D721Med (cell line): ENCODE measurements at regions not wholly inside any gene's neighbourhood (a gene's known extent, or its start where the extent isn't known, plus 50 kb on each side); places are given as distances from the start of the nearest gene placed in this dataset.

Source experiments
- DNase-seq: peaks from one replicate; pipeline ENCODE4 v3.0.0; 2011; ENCODE audit warnings: low spot score; ENCODE audit not compliant: insufficient read length
- FAIRE-seq: peaks from 2 replicates; lab custom pipeline; 2011; peaks lifted over from hg19 to GRCh38; lab: Jason Lieb, UNC
- CTCF ChIP-seq: IDR thresholded peaks from 2 replicates; pipeline ENCODE4 v1.5.1; 2012; ENCODE audit warnings: mild to moderate bottlenecking, control low read depth; ENCODE audit not compliant: insufficient read depth; ENCODE audit errors: missing control alignments

DNA sequence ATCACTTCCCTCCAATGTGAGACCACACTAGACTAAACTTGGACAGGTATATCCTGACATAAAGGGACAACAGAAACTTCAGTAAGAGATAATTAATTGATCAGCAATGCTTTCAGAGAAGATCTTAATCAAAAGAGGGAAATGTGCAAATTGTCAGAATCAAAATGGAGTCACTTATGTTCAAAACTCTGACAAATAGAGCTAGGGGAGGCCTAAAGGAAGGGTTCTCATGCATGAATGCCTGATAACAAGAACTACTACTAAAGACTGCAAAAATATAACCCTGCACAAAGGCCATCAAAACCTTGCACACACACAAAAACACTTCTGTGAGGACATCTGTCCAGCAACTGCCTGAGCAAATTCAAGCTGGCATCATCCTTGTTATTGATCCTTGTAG, 637.5 kb upstream of the INTU start:
- no peak for DNase-seq
- no peak for TF ChIP-seq CTCF
- FAIRE-seq: no peak

- DNase-seq: no peak
- FAIRE-seq: no peak
- TF ChIP-seq CTCF: no peak
Measured at GRCh38 chr4:127000110-127000509, 632.6 kb upstream of the INTU start.

DNA sequence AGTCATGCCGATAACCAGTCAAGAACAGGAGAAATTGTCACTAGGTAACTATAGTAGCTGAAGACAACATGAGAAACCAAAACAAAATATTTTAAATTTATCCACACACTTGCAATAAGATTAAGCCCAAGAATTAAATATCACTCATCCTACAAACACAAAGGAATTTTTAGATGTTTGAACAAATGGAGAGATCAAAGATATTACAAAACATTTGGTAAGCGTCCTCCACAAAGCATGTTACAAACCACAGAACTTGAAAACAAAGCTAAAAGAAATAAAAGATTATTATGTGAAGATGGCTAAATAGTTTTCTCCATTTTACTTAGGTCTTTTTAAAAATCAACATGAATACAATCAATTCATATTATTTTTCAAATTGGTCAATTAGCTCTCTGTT, 631.9 kb upstream of the INTU start:
- FAIRE-seq (no peak), DNase-seq (no peak)
- no peak for TF ChIP-seq CTCF

DNA sequence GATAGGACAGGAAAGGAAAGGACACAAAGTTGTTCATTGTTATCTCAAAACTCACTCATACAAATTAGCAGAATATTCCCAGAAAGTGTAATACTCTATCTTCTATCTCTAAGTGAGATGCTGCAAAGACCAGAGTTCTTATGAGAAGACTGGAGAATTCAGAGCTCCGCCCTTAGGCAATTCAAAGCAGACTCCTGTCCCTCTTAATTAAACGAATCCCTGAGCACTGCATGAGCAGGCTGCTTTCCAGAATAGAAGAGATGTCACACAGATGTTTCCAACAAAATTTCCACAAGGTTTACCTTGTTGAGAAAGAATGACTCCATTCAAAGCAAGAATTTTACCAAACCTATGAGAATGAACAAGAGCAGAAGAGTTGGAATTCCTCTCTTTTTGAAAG, 630.8 kb upstream of the INTU start:
- TF ChIP-seq CTCF: no peak
- DNase-seq: no peak
- FAIRE-seq: no peak

- no peak for FAIRE-seq
- no peak for DNase-seq
- no peak for TF ChIP-seq CTCF
Measured at GRCh38 chr4:127006446-127006877, 626.3 kb upstream of the INTU start.

DNA sequence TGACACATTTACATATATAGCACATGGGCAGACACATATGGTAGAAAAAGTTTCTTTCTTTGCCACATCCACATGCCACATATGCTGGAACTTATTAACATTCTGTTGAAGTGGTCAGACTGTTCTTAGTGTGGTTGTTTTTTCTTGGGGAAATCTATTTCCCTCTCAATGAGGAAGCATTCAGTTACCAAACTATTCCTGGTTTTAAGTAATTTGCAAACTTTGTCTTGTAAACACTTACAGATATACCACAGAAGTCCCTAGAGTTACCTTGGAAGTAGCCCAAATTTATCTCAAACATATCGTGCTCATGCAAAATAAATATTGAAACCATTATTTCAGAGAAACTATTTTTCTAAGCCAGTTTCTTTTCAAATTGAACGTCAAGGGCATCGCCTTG, 625.5 kb upstream of the INTU start:
- no peak for DNase-seq
- no peak for TF ChIP-seq CTCF
- no peak for FAIRE-seq

- no peak for DNase-seq
- no peak for TF ChIP-seq CTCF
- no peak for FAIRE-seq
Measured at GRCh38 chr4:127012549-127012948, 620.2 kb upstream of the INTU start.
